SIG-M5 treated with dmso at 0.1 percent for 504 hours (cell line): ENCODE measurements at regions not wholly inside any gene's neighbourhood (a gene's known extent, or its start where the extent isn't known, plus 50 kb on each side); places are given as distances from the start of the nearest gene placed in this dataset.

ENCODE experiments used
- DNase-seq: peaks from one replicate; lab custom pipeline; 2025; ENCODE audit not compliant: unreplicated experiment; lab: John Stamatoyannopoulos, UW

DNA sequence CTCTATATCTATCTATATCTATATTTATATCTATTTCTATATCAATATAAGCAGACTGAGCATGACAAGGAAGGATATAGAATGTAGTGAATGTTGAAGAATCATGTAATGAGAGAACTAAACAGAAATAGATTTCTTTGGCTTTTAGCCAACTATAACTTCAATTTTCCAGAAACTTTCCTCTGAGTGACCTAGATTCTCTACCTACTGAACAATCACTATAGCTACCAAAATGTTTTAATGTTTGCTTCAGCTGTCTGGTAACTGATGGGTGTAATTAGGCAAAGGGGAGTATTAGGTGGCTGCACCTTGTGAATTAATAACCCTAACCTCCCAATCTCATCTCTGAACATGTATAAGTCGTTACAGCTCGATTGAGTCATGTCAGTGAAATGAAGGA, 76.4 kb upstream of the ROBO1 start:
- no peak for DNase-seq

GRCh38 chr3:79843180-79843579, 75.4 kb upstream of the ROBO1 start:
- DNase-seq: no peak

- no peak for DNase-seq
These were observed 67.9 kb upstream of the ROBO1 start for GRCh38 chr3:79835701-79836100.

- no peak for DNase-seq
These were observed 56.4 kb upstream of the ROBO1 start for GRCh38 chr3:79824166-79824565.

- DNase-seq: no peak
These were observed 54.3 kb upstream of the ROBO1 start for GRCh38 chr3:79822076-79822475.

DNA sequence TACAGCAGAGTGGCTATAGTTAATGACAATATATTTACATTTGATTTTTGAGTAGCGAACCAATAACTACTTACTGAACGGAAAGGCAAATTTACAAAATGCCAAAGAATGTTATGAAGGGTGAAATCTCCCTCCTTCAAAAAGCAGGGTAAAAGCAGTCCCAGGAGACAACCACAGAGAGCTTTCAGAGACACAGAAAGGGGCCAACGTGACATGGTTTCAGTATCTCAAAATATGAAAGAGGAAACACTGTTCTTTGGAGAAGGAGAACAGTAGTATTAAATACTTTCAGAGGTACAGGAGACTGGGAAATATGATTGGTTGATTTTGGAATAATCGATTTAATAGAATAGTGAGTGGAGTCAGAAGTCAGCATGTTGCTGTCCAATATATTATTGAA, 52.3 kb upstream of the ROBO1 start:
- DNase-seq: no peak

- no peak for DNase-seq
These were observed 50.2 kb upstream of the ROBO1 start for GRCh38 chr3:79818015-79818414.
